ENCODE measurements at regions not wholly inside any gene's neighbourhood (a gene's known extent, or its start where the extent isn't known, plus 50 kb on each side); places are given as distances from the start of the nearest gene placed in this dataset.

- no peak for DNase-seq
These were observed 506.0 kb upstream of the ZNF462 start for GRCh38 chr9:106356924-106357323.

GRCh38 chr9:106358331-106358730 is 504.6 kb upstream of the ZNF462 start:
- DNase-seq, result no peak

GRCh38 chr9:106376689-106377088 is 486.3 kb upstream of the ZNF462 start:
- DNase-seq, result no peak

- no peak for DNase-seq
These were observed 479.9 kb upstream of the ZNF462 start for GRCh38 chr9:106383072-106383471.

GRCh38 chr9:106387965-106388364 is 475.0 kb upstream of the ZNF462 start:
- DNase-seq, result no peak

- DNase-seq, result no peak
These were observed 469.7 kb upstream of the ZNF462 start for GRCh38 chr9:106393226-106393625.

GRCh38 chr9:106400170-106400569 is 462.8 kb upstream of the ZNF462 start:
- no peak for DNase-seq

- no peak for DNase-seq
These were observed 462.0 kb upstream of the ZNF462 start for GRCh38 chr9:106400950-106401349.

- no peak for DNase-seq
These were observed 459.9 kb upstream of the ZNF462 start for GRCh38 chr9:106403081-106403480.

GRCh38 chr9:106404137-106404536 is 458.8 kb upstream of the ZNF462 start:
- DNase-seq, result no peak

GRCh38 chr9:106405871-106406435 is 457.0 kb upstream of the ZNF462 start:
- no peak for DNase-seq

- DNase-seq, result no peak
These were observed 448.9 kb upstream of the ZNF462 start for GRCh38 chr9:106414042-106414441.

- DNase-seq, result no peak
These were observed 445.3 kb upstream of the ZNF462 start for GRCh38 chr9:106417685-106418084.

GRCh38 chr9:106419829-106420228 is 443.1 kb upstream of the ZNF462 start:
- no peak for DNase-seq

- DNase-seq, result no peak
These were observed 442.4 kb upstream of the ZNF462 start for GRCh38 chr9:106420511-106420944.

GRCh38 chr9:106421772-106422171 is 441.2 kb upstream of the ZNF462 start:
- DNase-seq, result no peak

- no peak for DNase-seq
These were observed 439.4 kb upstream of the ZNF462 start for GRCh38 chr9:106423575-106423974.

GRCh38 chr9:106432631-106433030 is 430.3 kb upstream of the ZNF462 start:
- no peak for DNase-seq

- no peak for DNase-seq
These were observed 424.0 kb upstream of the ZNF462 start for GRCh38 chr9:106438928-106439327.

GRCh38 chr9:106441283-106441682 is 421.7 kb upstream of the ZNF462 start:
- DNase-seq, result no peak

GRCh38 chr9:106443520-106443919 is 419.4 kb upstream of the ZNF462 start:
- DNase-seq, result no peak

GRCh38 chr9:106445107-106445506 is 417.9 kb upstream of the ZNF462 start:
- no peak for DNase-seq

GRCh38 chr9:106449336-106449927 is 413.5 kb upstream of the ZNF462 start:
- no peak for DNase-seq

- no peak for DNase-seq
These were observed 412.4 kb upstream of the ZNF462 start for GRCh38 chr9:106450549-106450948.

- no peak for DNase-seq
These were observed 411.7 kb upstream of the ZNF462 start for GRCh38 chr9:106451223-106451622.

Data from stimulated activated CD4-positive, alpha-beta T cell treated with anti-CD3 and anti-CD28 coated beads, Interleukin-12 subunit alpha, Interleukin-12 subunit beta, amount 100 ng/mL, for 4 hours (primary cell).